ENCODE measurements at regions not wholly inside any gene's neighbourhood (a gene's known extent, or its start where the extent isn't known, plus 50 kb on each side); places are given as distances from the start of the nearest gene placed in this dataset.

GRCh38 chr14:61121355-61121787, 140.3 kb downstream of the SLC38A6 start:
- no peaks in the 10 kb centered on the region for H3K36me3 ChIP-seq (ENCODE audit: control insufficient read depth in 2 of 2, insufficient read depth in 2 of 2, low read length in 1 of 2)
- H3K4me1 ChIP-seq (ENCODE audit: control insufficient read depth in 2 of 2, insufficient read depth in 2 of 2, low read length in 2 of 2): peaks cover 0 to 7% of the 10 kb centered on the region in 2 donors
- DNase-seq (ENCODE audit: low read depth in 6 of 9, low spot score in 9 of 9): no peak
- no peak overlapping the region for H3K4me3 ChIP-seq (ENCODE audit: low read length in 2 of 2)
- H3K27me3 ChIP-seq (ENCODE audit: control insufficient read depth in 2 of 2, insufficient read depth in 1 of 2, low read length in 1 of 2): no peaks in the 10 kb centered on the region
- WGBS: 96% methylated on average over 9 of the region's 9 CpGs
- no peak overlapping the region for H3K27ac ChIP-seq (ENCODE audit: low read depth in 1 of 2, low read length in 1 of 2)
- no peaks in the 10 kb centered on the region for H3K9me3 ChIP-seq (ENCODE audit: control insufficient read depth in 2 of 2, insufficient read depth in 1 of 2, low read length in 1 of 2)

- no peak overlapping the region for H3K4me3 ChIP-seq (ENCODE audit: low read length in 2 of 2)
- 90% methylated on average over 8 of the region's 8 CpGs for WGBS
- no peak overlapping the region for H3K27ac ChIP-seq (ENCODE audit: low read depth in 1 of 2, low read length in 1 of 2)
- peaks cover 0 to 2% of the 10 kb centered on the region in 2 donors for H3K4me1 ChIP-seq (ENCODE audit: control insufficient read depth in 2 of 2, insufficient read depth in 2 of 2, low read length in 2 of 2)
- DNase-seq (ENCODE audit: low read depth in 6 of 9, low spot score in 9 of 9): no peak
- H3K27me3 ChIP-seq (ENCODE audit: control insufficient read depth in 2 of 2, insufficient read depth in 1 of 2, low read length in 1 of 2): no peaks in the 10 kb centered on the region
- no peaks in the 10 kb centered on the region for H3K36me3 ChIP-seq (ENCODE audit: control insufficient read depth in 2 of 2, insufficient read depth in 2 of 2, low read length in 1 of 2)
- no peaks in the 10 kb centered on the region for H3K9me3 ChIP-seq (ENCODE audit: control insufficient read depth in 2 of 2, insufficient read depth in 1 of 2, low read length in 1 of 2)
Observed at GRCh38 chr14:61120576-61120975, 139.5 kb downstream of the SLC38A6 start.

DNA sequence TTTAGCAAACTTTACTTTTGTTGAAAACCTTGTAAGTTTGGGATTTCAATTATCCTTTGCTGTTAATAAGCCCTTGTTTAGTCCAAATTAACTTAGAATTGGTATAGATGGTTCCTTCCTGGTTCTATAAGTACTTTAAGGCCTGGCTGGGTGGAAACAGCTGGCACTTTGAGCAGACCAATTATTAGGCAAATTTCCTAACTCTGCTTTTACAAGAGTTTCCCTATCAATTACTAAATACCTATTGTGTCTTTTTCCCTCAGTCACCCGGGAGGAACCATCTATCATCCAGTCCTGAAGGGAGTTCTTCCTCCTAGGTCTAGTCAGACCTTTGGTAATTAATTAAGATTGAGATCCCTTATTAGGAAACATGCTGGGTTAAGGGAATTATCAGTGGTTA, 138.0 kb downstream of the SLC38A6 start:
- no peaks in the 10 kb centered on the region for H3K36me3 ChIP-seq (ENCODE audit: control insufficient read depth in 2 of 2, insufficient read depth in 2 of 2, low read length in 1 of 2)
- no peaks in the 10 kb centered on the region for H3K27me3 ChIP-seq (ENCODE audit: control insufficient read depth in 2 of 2, insufficient read depth in 1 of 2, low read length in 1 of 2)
- no peak overlapping the region for H3K27ac ChIP-seq (ENCODE audit: low read depth in 1 of 2, low read length in 1 of 2)
- H3K4me1 ChIP-seq (ENCODE audit: control insufficient read depth in 2 of 2, insufficient read depth in 2 of 2, low read length in 2 of 2): no peaks in the 10 kb centered on the region
- no peak overlapping the region for H3K4me3 ChIP-seq (ENCODE audit: low read length in 2 of 2)
- 43% methylated on average over 1 of the region's 1 CpG for WGBS
- peaks cover 0 to 3% of the 10 kb centered on the region in 2 donors for H3K9me3 ChIP-seq (ENCODE audit: control insufficient read depth in 2 of 2, insufficient read depth in 1 of 2, low read length in 1 of 2)
- DNase-seq (ENCODE audit: low read depth in 6 of 9, low spot score in 9 of 9): no peak

DNA sequence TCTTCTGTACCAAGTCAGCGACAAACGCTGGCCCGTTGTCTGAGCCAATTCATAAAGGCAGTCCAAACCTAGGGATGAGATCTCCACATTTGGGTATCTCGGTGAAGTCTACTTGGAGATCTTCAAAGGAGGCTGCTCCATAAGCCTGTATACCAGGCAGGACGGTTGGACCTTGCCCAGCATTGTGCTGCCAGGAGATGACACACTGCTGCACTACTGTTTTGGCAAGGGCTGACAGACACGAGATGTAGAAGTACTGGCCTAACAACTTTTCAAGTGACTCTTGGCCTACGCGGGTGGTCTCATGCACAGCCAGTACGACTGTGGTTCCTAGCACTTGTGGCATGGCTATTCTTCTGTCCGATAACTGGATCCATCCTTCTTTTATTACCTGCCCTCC, 135.3 kb downstream of the SLC38A6 start:
- no peaks in the 10 kb centered on the region for H3K4me1 ChIP-seq (ENCODE audit: control insufficient read depth in 2 of 2, insufficient read depth in 2 of 2, low read length in 2 of 2)
- peaks cover 0 to 3% of the 10 kb centered on the region in 2 donors for H3K9me3 ChIP-seq (ENCODE audit: control insufficient read depth in 2 of 2, insufficient read depth in 1 of 2, low read length in 1 of 2)
- no peak overlapping the region for H3K27ac ChIP-seq (ENCODE audit: low read depth in 1 of 2, low read length in 1 of 2)
- no peak overlapping the region for H3K4me3 ChIP-seq (ENCODE audit: low read length in 2 of 2)
- no peak for DNase-seq (ENCODE audit: low read depth in 6 of 9, low spot score in 9 of 9)
- WGBS: 96% methylated on average over 10 of the region's 10 CpGs
- no peaks in the 10 kb centered on the region for H3K27me3 ChIP-seq (ENCODE audit: control insufficient read depth in 2 of 2, insufficient read depth in 1 of 2, low read length in 1 of 2)
- no peaks in the 10 kb centered on the region for H3K36me3 ChIP-seq (ENCODE audit: control insufficient read depth in 2 of 2, insufficient read depth in 2 of 2, low read length in 1 of 2)

DNA sequence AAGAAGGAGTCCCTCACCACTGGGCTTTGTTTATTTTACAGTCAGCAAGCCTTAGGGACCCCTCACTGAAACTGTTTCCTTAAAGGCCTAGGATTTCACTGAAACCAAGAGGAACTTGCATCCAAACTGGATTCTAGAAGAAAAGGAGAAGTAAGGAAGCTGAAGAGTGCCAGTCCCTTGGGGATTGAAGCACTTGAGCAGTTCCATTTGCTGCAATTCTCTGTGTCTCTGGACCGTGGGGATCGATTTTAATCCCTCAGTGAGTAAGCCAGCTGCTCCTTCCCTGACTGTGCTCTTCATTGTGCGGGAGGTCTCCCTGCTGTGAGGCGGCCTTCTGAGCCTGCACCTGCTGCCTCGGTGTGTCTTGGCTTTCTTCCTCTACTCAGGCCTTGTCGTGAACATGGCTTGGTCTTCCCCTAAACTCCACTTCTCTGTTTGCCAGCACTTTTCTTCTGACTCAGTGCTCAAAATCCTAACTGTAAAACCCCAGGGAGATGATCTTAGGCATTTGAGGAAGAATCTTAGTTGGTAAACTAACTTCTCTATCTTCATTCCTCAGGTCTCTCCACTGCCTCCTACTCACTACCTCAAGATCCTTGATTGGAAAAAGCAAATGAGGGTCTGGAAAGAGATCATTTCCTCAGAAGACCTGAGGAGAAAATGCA, 132.6 kb downstream of the SLC38A6 start:
- Histone ChIP-seq H3K36me3 (ENCODE audit: control insufficient read depth in 2 of 2, insufficient read depth in 2 of 2, low read length in 1 of 2) (no peaks in the 10 kb centered on the region), H3K4me3 (ENCODE audit: low read length in 2 of 2) (no peak overlapping the region), H3K27ac (ENCODE audit: low read depth in 1 of 2, low read length in 1 of 2) (no peak overlapping the region), H3K4me1 (ENCODE audit: control insufficient read depth in 2 of 2, insufficient read depth in 2 of 2, low read length in 2 of 2) (no peaks in the 10 kb centered on the region), H3K9me3 (ENCODE audit: control insufficient read depth in 2 of 2, insufficient read depth in 1 of 2, low read length in 1 of 2) (peaks cover 0 to 3% of the 10 kb centered on the region in 2 donors), H3K27me3 (ENCODE audit: control insufficient read depth in 2 of 2, insufficient read depth in 1 of 2, low read length in 1 of 2) (peaks cover 0 to 2% of the 10 kb centered on the region in 2 donors)
- WGBS: 88% methylated on average over 6 of the region's 6 CpGs
- DNase-seq (ENCODE audit: low read depth in 6 of 9, low spot score in 9 of 9): no peak

GRCh38 chr14:61112506-61112905, 131.5 kb downstream of the SLC38A6 start:
- DNase-seq (ENCODE audit: low read depth in 6 of 9, low spot score in 9 of 9): no peak
- Histone ChIP-seq H3K27ac (ENCODE audit: low read depth in 1 of 2, low read length in 1 of 2) (no peak overlapping the region), H3K4me3 (ENCODE audit: low read length in 2 of 2) (no peak overlapping the region), H3K36me3 (ENCODE audit: control insufficient read depth in 2 of 2, insufficient read depth in 2 of 2, low read length in 1 of 2) (no peaks in the 10 kb centered on the region), H3K27me3 (ENCODE audit: control insufficient read depth in 2 of 2, insufficient read depth in 1 of 2, low read length in 1 of 2) (peaks cover 0 to 2% of the 10 kb centered on the region in 2 donors), H3K9me3 (ENCODE audit: control insufficient read depth in 2 of 2, insufficient read depth in 1 of 2, low read length in 1 of 2) (peaks cover 0 to 3% of the 10 kb centered on the region in 2 donors), H3K4me1 (ENCODE audit: control insufficient read depth in 2 of 2, insufficient read depth in 2 of 2, low read length in 2 of 2) (no peaks in the 10 kb centered on the region)
- WGBS: 95% methylated on average over 5 of the region's 5 CpGs

GRCh38 chr14:61111731-61112130, 130.7 kb downstream of the SLC38A6 start:
- H3K4me3 ChIP-seq (ENCODE audit: low read length in 2 of 2): no peak overlapping the region
- no peaks in the 10 kb centered on the region for H3K4me1 ChIP-seq (ENCODE audit: control insufficient read depth in 2 of 2, insufficient read depth in 2 of 2, low read length in 2 of 2)
- no peaks in the 10 kb centered on the region for H3K36me3 ChIP-seq (ENCODE audit: control insufficient read depth in 2 of 2, insufficient read depth in 2 of 2, low read length in 1 of 2)
- peaks cover 0 to 3% of the 10 kb centered on the region in 2 donors for H3K9me3 ChIP-seq (ENCODE audit: control insufficient read depth in 2 of 2, insufficient read depth in 1 of 2, low read length in 1 of 2)
- H3K27me3 ChIP-seq (ENCODE audit: control insufficient read depth in 2 of 2, insufficient read depth in 1 of 2, low read length in 1 of 2): peaks cover 0 to 2% of the 10 kb centered on the region in 2 donors
- WGBS: 97% methylated on average over 5 of the region's 5 CpGs
- no peak overlapping the region for H3K27ac ChIP-seq (ENCODE audit: low read depth in 1 of 2, low read length in 1 of 2)
- DNase-seq (ENCODE audit: low read depth in 6 of 9, low spot score in 9 of 9): no peak

DNA sequence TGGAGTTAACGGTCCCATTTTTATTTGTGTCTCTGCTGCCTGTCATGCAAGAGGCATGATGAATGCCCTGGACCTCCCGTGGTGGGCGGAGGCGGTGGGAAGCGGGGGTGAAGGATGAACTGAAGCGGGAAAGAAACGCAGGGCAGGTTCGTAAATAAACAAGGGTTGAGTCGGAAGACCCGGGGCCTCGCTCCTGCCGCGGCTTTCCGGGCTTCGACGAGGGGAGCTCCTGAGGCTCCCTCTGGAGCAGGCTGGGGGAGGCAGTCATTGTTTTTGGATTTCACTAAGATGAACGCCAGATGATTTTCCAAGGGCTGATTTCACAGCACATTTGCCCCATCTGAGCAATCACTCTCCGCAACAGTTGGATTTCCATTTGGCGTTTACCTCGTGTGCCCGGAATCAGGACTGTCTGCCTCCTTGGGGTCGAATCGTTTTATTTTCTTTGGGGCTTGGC, 130.2 kb downstream of the SLC38A6 start:
- no peak for DNase-seq (ENCODE audit: low read depth in 6 of 9, low spot score in 9 of 9)
- Histone ChIP-seq H3K36me3 (ENCODE audit: control insufficient read depth in 2 of 2, insufficient read depth in 2 of 2, low read length in 1 of 2) (no peaks in the 10 kb centered on the region), H3K27me3 (ENCODE audit: control insufficient read depth in 2 of 2, insufficient read depth in 1 of 2, low read length in 1 of 2) (peaks cover 0 to 2% of the 10 kb centered on the region in 2 donors), H3K4me3 (ENCODE audit: low read length in 2 of 2) (no peak overlapping the region), H3K4me1 (ENCODE audit: control insufficient read depth in 2 of 2, insufficient read depth in 2 of 2, low read length in 2 of 2) (no peaks in the 10 kb centered on the region), H3K27ac (ENCODE audit: low read depth in 1 of 2, low read length in 1 of 2) (no peak overlapping the region), H3K9me3 (ENCODE audit: control insufficient read depth in 2 of 2, insufficient read depth in 1 of 2, low read length in 1 of 2) (peaks cover 0 to 3% of the 10 kb centered on the region in 2 donors)
- whole genome bisulfite sequencing: 67% methylated on average over 23 of the region's 23 CpGs

GRCh38 chr14:61110316-61111082, 129.5 kb downstream of the SLC38A6 start:
- H3K27me3 ChIP-seq (ENCODE audit: control insufficient read depth in 2 of 2, insufficient read depth in 1 of 2, low read length in 1 of 2): peaks cover 0 to 2% of the 10 kb centered on the region in 2 donors
- H3K4me1 ChIP-seq (ENCODE audit: control insufficient read depth in 2 of 2, insufficient read depth in 2 of 2, low read length in 2 of 2): no peaks in the 10 kb centered on the region
- H3K27ac ChIP-seq (ENCODE audit: low read depth in 1 of 2, low read length in 1 of 2): no peak overlapping the region
- no peaks in the 10 kb centered on the region for H3K36me3 ChIP-seq (ENCODE audit: control insufficient read depth in 2 of 2, insufficient read depth in 2 of 2, low read length in 1 of 2)
- H3K9me3 ChIP-seq (ENCODE audit: control insufficient read depth in 2 of 2, insufficient read depth in 1 of 2, low read length in 1 of 2): peaks cover 0 to 3% of the 10 kb centered on the region in 2 donors
- H3K4me3 ChIP-seq (ENCODE audit: low read length in 2 of 2): no peak overlapping the region
- 92% methylated on average over 9 of the region's 9 CpGs for WGBS
- DNase-seq (ENCODE audit: low read depth in 6 of 9, low spot score in 9 of 9): no peak
